ENCODE measurements at regions not wholly inside any gene's neighbourhood (a gene's known extent, or its start where the extent isn't known, plus 50 kb on each side); places are given as distances from the start of the nearest gene placed in this dataset.

- TF ChIP-seq CTCF (IDR thresholded peaks at IDR 0.05) (no peak), EZH2 (IDR thresholded peaks at IDR 0.05; ENCODE audit: borderline replicate concordance, insufficient read depth, low read depth, low read length, poor library complexity, severe bottlenecking) (no peak)
These were observed 379.3 kb upstream of the CHD1 start for GRCh38 chr5:99308131-99308530.

Data from B cell (primary cell).